ENCODE measurements at regions not wholly inside any gene's neighbourhood (a gene's known extent, or its start where the extent isn't known, plus 50 kb on each side); places are given as distances from the start of the nearest gene placed in this dataset.

GRCh38 chr4:34289962-34290361, 1954.4 kb downstream of the ARAP2 start:
- Histone ChIP-seq H3K9me2 (ENCODE audit: insufficient read depth, low read length) (no peaks in the 10 kb centered on the region), H3K36me3 (ENCODE audit: insufficient read depth, low read length) (no peaks in the 10 kb centered on the region), H3K79me2 (ENCODE audit: insufficient read depth, low read depth, low read length) (no peaks in the 10 kb centered on the region), H2AFZ (ENCODE audit: low read length) (no peak overlapping the region), H3K4me1 (ENCODE audit: insufficient read depth, low read length, poor library complexity, severe bottlenecking) (no peaks in the 10 kb centered on the region), H3K4me2 (ENCODE audit: low read length) (no peak overlapping the region), H3K9me3 (ENCODE audit: low read length) (no peaks in the 10 kb centered on the region), H4K20me1 (ENCODE audit: insufficient read depth, low read length) (no peaks in the 10 kb centered on the region), H3K27ac (ENCODE audit: low read depth, low read length, poor library complexity, severe bottlenecking) (no peak overlapping the region), H3K4me3 (ENCODE audit: low read depth, low read length, poor library complexity, severe bottlenecking) (no peak overlapping the region)
- intact Hi-C loops (cut with micrococcal nuclease; ENCODE audit: unreplicated experiment) = no loop called here
- TF ChIP-seq, protein P1, sequence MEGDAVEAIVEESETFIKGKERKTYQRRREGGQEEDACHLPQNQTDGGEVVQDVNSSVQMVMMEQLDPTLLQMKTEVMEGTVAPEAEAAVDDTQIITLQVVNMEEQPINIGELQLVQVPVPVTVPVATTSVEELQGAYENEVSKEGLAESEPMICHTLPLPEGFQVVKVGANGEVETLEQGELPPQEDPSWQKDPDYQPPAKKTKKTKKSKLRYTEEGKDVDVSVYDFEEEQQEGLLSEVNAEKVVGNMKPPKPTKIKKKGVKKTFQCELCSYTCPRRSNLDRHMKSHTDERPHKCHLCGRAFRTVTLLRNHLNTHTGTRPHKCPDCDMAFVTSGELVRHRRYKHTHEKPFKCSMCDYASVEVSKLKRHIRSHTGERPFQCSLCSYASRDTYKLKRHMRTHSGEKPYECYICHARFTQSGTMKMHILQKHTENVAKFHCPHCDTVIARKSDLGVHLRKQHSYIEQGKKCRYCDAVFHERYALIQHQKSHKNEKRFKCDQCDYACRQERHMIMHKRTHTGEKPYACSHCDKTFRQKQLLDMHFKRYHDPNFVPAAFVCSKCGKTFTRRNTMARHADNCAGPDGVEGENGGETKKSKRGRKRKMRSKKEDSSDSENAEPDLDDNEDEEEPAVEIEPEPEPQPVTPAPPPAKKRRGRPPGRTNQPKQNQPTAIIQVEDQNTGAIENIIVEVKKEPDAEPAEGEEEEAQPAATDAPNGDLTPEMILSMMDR (conservative IDR thresholded peaks at IDR 0.05; ENCODE audit: low read length) = no peak
- CTCF ChIA-PET (ENCODE audit: unreplicated experiment) = no interaction called here
- POLR2A ChIA-PET = no interaction called here
- no TSS peak for BruUV-seq (replicated peaks)
- DNase-seq (ENCODE audit: low spot score) = no peak

DNA sequence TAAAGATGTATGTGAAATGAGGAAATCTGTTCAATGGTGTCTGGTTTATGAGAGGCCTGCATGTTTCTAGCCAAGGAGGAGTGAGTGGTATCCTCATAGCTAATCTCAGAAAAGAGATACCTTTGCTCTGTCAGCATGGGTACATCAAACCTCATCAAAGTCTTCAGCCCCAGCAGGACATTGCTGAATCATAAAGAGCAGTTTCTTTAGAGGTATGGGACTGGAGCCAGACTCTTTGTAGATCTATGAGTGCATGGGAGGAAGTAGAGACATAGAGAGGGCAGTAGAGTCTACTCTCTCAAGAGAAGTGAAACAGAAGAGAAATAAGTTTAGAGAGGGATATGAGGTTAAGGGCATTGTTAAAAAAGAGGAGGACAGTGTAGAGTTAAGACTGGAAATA, 1950.9 kb downstream of the ARAP2 start:
- H3K4me1 ChIP-seq (ENCODE audit: insufficient read depth, low read length, poor library complexity, severe bottlenecking) = no peaks in the 10 kb centered on the region
- TF ChIP-seq, protein P1 (conservative IDR thresholded peaks at IDR 0.05; ENCODE audit: low read length) = no peak
- no peak for TF ChIP-seq EZH2phosphoT487 (IDR thresholded peaks at IDR 0.05; ENCODE audit: borderline replicate concordance, low read depth, low read length)
- no peak overlapping the region for H3K4me3 ChIP-seq (ENCODE audit: low read depth, low read length, poor library complexity, severe bottlenecking)
- no TSS peak for BruUV-seq (replicated peaks)
- H3K9me2 ChIP-seq (ENCODE audit: insufficient read depth, low read length) = no peaks in the 10 kb centered on the region
- POLR2A ChIA-PET = no interaction called here
- H3K9me3 ChIP-seq (ENCODE audit: low read length) = no peaks in the 10 kb centered on the region
- DNase-seq (ENCODE audit: low spot score) = no peak
- no peak overlapping the region for H2AFZ ChIP-seq (ENCODE audit: low read length)
- H3K36me3 ChIP-seq (ENCODE audit: insufficient read depth, low read length) = no peaks in the 10 kb centered on the region
- no peak overlapping the region for H3K27ac ChIP-seq (ENCODE audit: low read depth, low read length, poor library complexity, severe bottlenecking)
- H4K20me1 ChIP-seq (ENCODE audit: insufficient read depth, low read length) = no peaks in the 10 kb centered on the region
- no peak overlapping the region for H3K4me2 ChIP-seq (ENCODE audit: low read length)
- intact Hi-C loops (cut with micrococcal nuclease; ENCODE audit: unreplicated experiment) = no loop called here
- H3K79me2 ChIP-seq (ENCODE audit: insufficient read depth, low read depth, low read length) = no peaks in the 10 kb centered on the region
- CTCF ChIA-PET (ENCODE audit: unreplicated experiment) = no interaction called here

DNA sequence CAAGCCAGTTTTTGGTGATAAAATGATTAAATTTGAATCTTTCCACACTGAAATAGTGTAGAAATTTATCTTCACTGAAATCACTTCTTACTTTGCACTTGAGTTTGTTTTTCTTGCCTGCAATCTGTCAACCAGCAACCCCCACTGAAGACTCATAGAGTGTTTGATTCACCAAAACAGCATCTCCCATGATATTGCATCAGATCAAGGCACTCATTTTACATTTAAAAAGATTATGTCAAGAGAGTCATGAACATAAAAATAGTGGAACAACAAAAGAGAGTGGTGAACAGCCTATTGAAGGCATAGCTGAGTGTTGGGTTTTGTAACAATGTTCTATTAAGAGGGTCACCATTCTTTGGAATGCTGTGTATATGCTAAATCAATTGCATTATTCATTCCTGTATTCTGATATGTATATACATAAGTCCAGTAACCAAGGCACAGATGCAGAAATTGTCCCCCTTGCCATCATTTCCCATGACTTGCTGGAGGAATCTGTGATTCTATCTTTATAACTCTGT, 1934.9 kb downstream of the ARAP2 start:
- TF ChIP-seq, protein P1 (conservative IDR thresholded peaks at IDR 0.05; ENCODE audit: low read length) = no peak
- TF ChIP-seq EZH2phosphoT487 (IDR thresholded peaks at IDR 0.05; ENCODE audit: borderline replicate concordance, low read depth, low read length) = no peak
- no peaks in the 10 kb centered on the region for H4K20me1 ChIP-seq (ENCODE audit: insufficient read depth, low read length)
- intact Hi-C loops (cut with micrococcal nuclease; ENCODE audit: unreplicated experiment) = no loop called here
- no TSS peak for BruUV-seq (replicated peaks)
- no peaks in the 10 kb centered on the region for H3K4me1 ChIP-seq (ENCODE audit: insufficient read depth, low read length, poor library complexity, severe bottlenecking)
- H3K9me3 ChIP-seq (ENCODE audit: low read length) = no peaks in the 10 kb centered on the region; the same call in 1 of the 2 replicates
- no peaks in the 10 kb centered on the region for H3K79me2 ChIP-seq (ENCODE audit: insufficient read depth, low read depth, low read length)
- no peak overlapping the region for H3K4me2 ChIP-seq (ENCODE audit: low read length)
- no peak overlapping the region for H2AFZ ChIP-seq (ENCODE audit: low read length)
- H3K27ac ChIP-seq (ENCODE audit: low read depth, low read length, poor library complexity, severe bottlenecking) = no peak overlapping the region
- ChIA-PET POLR2A (no interaction called here), CTCF (ENCODE audit: unreplicated experiment) (no interaction called here)
- H3K4me3 ChIP-seq (ENCODE audit: low read depth, low read length, poor library complexity, severe bottlenecking) = no peak overlapping the region
- no peaks in the 10 kb centered on the region for H3K36me3 ChIP-seq (ENCODE audit: insufficient read depth, low read length)
- DNase-seq (ENCODE audit: low spot score) = no peak
- no peaks in the 10 kb centered on the region for H3K9me2 ChIP-seq (ENCODE audit: insufficient read depth, low read length)
